HG02938 (cell line): ENCODE measurements at regions not wholly inside any gene's neighbourhood (a gene's known extent, or its start where the extent isn't known, plus 50 kb on each side); places are given as distances from the start of the nearest gene placed in this dataset.
"Not testable (repeated sequence)": the region's sequence is repeated elsewhere in the genome, so short reads cannot be mapped to it uniquely, and the experiment has no call there.

Experiments
- ATAC-seq: cut with Tn5 transposase; IDR thresholded peaks from one replicate; pipeline ENCODE4 v1.9.1; 2021; ENCODE audit warnings: mild to moderate bottlenecking, moderate library complexity; ENCODE audit not compliant: unreplicated experiment

- no peak for ATAC-seq
These were observed 115.3 kb upstream of the CCND2 start for GRCh38 chr12:4158306-4158705.

- ATAC-seq, result no peak
These were observed 116.4 kb upstream of the CCND2 start for GRCh38 chr12:4157122-4157521.

DNA sequence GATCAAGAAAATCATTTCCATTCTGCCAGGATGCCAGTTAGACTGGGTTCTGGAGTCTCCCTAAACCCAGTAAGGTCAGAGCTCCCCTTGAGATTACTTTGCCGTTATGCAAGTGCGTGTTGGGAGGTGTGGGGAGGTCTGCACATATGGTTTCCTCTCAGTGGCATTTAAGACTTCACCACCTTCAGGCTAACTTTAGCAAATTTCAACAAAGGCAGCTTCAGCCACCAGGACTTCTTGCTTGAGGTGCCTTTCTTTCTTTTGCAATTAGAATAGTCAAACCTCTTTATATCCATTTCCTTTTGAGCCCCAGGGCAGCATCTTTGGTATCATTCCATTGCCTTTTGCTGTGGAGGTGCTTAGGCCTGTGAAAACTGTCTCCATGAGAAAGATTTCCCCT is 117.2 kb upstream of the CCND2 start:
- ATAC-seq, result no peak

- ATAC-seq, result no peak
These were observed 118.8 kb upstream of the CCND2 start for GRCh38 chr12:4154672-4155225.

GRCh38 chr12:4153343-4153892 is 120.1 kb upstream of the CCND2 start:
- ATAC-seq, result peak; percentile 90

DNA sequence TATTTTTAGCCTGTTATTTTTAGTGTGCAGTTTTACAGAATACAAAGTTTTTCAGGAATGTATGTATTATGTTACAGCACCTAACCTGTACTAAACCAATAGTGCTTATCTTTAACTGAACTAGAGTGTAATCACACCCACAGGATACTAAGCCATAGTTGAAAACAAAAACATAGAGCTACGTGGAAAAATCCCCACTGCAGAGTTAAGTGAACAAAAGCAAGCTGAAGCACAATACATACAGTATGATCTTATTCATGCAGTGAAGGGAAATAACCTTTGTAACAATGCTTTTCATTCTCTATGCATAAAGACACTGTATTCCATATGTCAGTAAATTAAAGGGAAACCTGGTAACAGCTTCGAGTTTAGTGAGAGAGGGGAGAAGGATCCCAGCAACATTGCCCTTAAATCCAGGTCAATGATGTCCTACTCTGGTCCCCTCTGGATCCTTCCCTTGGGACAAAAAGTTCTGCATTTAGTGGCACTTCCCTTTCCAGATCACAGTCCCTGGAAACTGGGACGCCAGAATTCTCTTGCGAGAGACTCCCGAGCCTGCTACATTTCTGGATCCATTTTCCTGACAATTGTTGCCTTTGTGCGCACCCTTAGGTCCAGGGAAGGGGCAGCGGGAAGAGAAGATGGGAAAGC is 121.3 kb upstream of the CCND2 start:
- ATAC-seq, result no peak

GRCh38 chr12:4151362-4152121 is 122.0 kb upstream of the CCND2 start:
- ATAC-seq, result no peak

DNA sequence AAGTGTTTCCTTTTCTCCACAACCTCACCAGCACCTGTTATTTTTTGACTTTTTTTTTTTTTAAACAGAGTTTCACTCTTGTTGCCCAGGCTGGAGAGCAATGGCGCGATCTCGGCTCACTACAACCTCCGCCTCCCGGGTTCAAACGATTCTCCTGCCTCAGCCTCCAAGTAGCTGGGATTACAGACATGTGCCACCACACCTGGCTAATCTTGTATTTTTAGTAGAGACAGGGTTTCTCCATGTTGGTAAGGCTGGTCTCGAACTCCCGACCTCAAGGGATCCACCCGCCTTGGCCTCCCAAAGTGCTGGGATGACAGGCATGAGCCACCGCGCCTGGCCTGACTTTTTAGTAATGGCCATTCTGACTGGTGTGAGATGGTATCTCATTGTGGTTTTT is 123.2 kb upstream of the CCND2 start:
- not testable (repeated sequence) for ATAC-seq

DNA sequence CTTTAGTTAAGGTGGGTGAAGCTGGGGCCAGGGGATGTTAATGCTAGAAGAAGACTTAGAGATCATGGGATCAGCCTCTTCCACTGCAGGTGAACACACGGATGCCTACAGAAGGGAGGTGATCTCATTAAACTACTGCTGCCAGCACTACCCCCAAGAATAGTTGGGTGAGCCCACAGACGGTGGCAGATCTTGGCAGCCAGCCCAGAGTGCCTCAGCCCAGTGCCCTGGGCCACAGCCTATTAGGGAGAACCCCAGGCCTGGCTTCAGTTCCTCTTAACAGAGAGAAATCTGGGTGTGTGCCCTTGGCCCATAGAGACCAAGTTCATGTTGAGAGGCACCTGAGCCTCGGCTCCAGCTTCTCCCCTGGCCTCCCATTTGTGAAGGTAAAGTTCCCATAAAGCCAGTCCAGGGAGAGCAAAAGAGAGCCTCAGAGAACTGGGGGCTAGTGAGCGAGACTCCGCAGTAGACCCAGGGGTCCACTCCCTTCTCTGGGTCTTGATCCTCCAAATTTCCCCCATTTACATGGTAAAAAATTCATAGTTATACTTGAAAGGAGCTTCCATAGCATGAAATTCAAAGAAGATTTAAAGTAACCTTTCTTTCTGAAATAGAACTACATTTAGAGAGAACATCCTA is 125.0 kb upstream of the CCND2 start:
- ATAC-seq, result no peak

DNA sequence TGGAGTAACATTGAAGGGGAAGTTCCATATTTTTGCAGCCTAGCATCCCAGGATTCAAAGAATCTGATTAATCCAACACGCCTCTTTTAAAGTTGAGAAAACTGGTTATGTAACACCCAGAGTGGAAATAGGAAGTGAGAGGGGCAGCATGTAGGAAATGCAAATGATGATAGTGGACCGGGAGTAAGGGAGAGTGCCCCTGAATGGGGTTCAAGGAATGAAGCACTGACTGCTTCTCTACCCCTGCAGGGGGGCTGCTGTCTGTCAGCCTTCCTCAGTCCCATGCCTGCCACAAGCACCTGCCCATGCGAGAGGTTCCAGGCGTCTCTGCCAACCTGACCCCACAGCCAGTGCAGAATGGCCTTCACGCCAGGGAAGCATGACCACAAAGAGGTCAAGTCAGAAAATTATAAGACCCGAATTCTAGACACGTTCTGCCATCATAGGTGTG is 126.5 kb upstream of the CCND2 start:
- no peak for ATAC-seq

DNA sequence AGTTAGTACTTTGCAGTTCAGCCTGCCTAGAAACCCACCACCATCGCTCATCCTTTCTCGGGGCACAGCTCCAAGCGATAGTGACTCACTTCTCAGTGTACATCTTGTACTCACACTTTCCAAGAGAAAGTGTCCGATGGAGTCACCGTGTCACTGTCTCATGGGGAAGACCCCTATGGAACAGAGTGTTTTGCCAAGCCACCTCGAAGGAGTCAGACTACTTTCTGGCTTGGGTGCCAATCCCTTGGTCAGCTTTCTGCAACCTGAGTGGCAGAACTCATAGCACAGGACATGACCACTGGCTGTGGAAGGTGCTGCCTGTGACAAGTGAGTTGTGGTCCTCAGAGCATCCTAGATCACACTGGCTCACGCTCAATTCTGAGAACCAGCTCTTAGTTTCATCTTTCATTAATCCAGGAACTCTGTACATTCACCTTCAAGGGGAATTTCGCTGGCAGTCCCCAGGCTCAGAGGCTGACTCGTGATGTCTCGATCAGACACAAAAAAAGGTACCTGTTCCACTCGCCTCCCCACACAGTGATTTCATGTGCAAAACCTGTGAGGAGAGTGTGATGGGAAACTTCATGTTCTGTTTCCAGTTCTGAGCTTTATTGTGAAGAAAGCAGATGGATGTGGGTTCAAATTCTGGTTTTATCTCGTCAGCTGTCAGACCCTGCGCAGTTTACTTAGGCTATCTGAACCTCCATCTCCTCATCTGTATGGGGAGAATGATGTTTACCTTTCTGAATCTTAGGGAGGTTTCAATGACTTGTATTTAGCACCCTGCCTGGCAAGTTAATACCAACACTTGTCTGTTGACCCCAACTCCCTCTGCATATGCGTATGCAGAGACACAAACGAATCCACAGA is 127.3 kb upstream of the CCND2 start:
- peak; percentile 30 for ATAC-seq

- ATAC-seq, result no peak
These were observed 128.9 kb upstream of the CCND2 start for GRCh38 chr12:4144676-4145075.

GRCh38 chr12:4143896-4144295 is 129.7 kb upstream of the CCND2 start:
- no peak for ATAC-seq

DNA sequence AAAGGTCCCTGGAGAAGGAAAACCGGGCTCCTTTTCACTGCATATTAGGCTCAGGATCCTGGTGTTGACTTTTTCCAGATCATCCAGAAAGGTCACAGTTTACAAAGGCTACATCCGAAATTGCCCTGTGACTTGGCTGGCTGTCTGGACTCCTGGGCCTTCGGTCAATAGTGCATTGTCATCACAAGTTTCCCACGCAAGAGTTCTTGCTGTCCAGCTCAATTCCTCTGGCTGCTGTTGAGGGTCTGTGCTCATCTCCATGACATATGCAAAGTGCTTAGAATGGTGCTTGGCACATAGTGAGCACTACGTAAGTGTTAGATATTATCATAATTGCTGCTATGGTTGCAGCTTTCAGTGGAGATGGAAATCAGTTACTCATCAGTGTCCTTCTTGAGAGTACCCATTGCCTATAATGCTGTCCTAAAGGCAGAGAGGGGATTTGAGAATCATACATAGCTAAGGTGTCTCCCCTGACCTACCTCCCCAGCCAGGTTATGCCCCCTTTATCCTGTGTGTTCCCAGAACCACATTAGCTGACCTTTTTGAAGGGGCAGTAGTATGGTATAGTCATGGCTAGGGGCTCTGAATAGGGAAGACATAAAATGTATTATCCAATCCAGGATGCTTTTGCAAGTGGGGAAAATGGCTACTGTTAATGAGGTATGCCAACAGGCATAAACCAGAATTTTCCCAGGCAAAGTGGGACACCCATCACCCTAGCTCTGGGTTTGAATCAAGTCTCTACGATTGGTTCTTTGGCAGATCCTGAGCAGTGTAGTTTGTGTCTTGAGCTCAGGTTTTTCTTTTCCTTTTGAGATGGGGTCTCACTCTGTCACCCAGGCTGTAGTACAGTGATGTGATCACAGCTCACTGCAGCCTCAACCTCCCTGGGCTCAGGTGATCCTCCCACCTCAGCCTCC is 132.0 kb upstream of the CCND2 start:
- no peak for ATAC-seq

DNA sequence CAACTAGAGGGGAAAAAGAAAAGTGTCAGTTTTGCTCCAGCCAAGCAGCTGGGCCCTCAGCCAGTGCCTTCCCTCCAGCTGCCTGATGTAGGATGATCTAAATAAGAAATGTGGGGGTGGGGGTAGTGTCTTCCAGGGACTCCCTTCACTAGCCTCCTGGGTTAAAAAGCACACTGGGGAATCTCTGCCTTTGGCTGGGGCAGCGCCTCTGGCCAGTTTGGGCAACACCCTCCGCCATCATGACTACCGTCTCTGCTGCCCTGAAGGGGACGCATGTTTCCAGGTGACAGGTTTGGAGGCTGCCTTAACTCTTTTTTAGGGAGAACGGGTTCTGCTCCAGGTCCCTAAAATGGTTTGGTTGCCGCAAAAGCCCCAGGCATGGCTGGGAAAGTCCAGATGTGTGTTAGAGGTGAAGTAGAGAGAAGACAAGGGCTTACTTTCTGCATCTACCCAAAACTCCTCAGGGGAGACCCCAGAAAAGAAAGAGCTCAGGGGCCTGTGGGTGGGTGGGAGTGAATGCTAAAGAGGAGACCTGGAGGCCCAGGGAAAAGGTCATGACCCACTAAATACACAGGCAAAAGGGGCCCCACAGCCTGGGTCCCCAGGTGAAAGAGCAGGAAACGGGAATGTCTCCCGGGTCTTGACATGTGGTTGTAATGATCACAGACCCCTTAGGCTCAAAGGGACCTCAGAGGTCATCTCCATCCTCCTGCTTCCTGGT is 132.8 kb upstream of the CCND2 start:
- no peak for ATAC-seq

DNA sequence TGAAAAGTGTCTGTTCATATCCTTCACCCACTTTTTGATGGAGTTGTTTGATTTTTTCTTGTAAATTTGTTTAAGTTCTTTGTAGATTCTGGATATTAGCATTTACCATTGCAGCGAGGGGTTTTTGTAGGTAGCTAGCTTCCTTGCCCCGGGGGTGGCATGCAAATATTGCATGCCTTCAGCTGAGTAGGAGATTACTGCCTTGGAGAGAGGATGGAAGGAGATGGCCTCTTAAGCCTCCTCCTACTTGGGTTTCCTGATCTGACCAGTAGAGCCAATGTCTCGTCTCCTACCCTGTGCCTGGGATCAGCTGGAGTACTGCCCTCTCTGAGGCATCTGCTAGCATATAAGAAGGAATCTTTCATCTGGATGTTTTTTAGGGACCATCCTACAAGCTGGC is 134.4 kb upstream of the CCND2 start:
- ATAC-seq, result no peak

DNA sequence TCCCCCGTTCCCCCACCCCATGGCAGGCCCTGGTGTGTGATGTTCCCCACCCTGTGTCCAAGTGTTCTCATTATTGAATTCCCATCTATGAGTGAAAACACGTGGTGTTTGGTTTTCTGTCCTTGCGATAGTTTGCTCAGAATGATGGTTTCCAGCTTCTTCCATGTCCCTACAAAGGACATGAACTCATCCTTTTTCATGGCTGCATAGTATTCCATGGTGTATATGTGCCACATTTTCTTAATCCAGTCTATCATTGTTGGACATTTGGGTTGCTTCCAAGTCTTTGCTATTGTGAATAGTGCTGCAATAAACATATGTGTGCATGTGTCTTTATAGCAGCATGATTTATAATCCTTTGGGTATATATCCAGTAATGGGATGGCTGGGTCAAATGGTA is 135.0 kb upstream of the CCND2 start:
- not testable (repeated sequence) for ATAC-seq

DNA sequence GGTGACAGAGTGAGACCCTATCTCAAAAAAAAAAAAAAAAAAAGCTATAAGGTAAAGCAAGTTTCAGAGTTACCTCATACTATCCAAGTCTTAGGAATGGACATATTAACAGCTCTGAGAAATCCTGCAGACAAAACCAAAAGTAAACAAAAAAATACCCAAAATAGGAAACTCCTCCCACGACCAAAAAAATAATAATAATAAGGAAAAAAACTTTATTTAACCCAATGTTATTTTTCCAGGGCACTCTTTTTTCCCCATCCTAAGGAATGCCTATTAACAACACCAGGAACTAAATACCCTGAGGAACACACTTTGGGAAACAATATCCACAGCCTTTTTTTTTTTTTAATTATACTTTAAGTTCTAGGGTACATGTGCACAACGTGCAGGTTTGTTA is 135.5 kb upstream of the CCND2 start:
- ATAC-seq, result no peak

GRCh38 chr12:4137441-4137840 is 136.1 kb upstream of the CCND2 start:
- no peak for ATAC-seq
